Spleen (tissue), 11 donors: ENCODE measurements at regions not wholly inside any gene's neighbourhood (a gene's known extent, or its start where the extent isn't known, plus 50 kb on each side); places are given as distances from the start of the nearest gene placed in this dataset.
A peak's percentile ranks its signal among the peaks of the same experiment; 100 is the strongest.

ENCODE experiments used
- DNase-seq: peaks from one replicate; pipeline ENCODE4 v3.0.0-alpha.2; 2020
- H3K27ac ChIP-seq, 8 donors: fragments of 200-600 bp; sonication (generic) in 7 of 8; 1 replicate in 4 of 8; 2 replicates in 4 of 8; pipeline versions ENCODE4 v1.5.0 to v1.8.0; 2016 to 2021; ENCODE audit warnings: inconsistent platforms in 4 of 8, mild to moderate bottlenecking in 4 of 8, moderate library complexity in 1 of 8
- H3K27me3 ChIP-seq, 7 donors: fragments of 200-600 bp; sonication (generic) in 6 of 7; replicated peaks in 1 of 7; 1 replicate in 4 of 7; 2 replicates in 3 of 7; pipeline versions ENCODE4 v1.5.0 to v1.8.0; 2016 to 2021; ENCODE audit warnings: inconsistent platforms in 3 of 7, mild to moderate bottlenecking in 1 of 7
- H3K36me3 ChIP-seq, 6 donors: fragments of 200-600 bp; sonication (generic) in 5 of 6; 1 replicate in 4 of 6; 2 replicates in 2 of 6; pipeline versions ENCODE4 v1.5.0 to v1.8.0; 2016 to 2021; ENCODE audit warnings: inconsistent platforms in 2 of 6
- H3K4me1 ChIP-seq, 6 donors: fragments of 200-600 bp; sonication (generic) in 5 of 6; 1 replicate in 3 of 6; 2 replicates in 3 of 6; pipeline versions ENCODE4 v1.5.0 to v1.8.0; 2016 to 2021; ENCODE audit warnings: inconsistent platforms in 3 of 6
- H3K4me3 ChIP-seq, 8 donors: fragments of 200-600 bp; sonication (generic) in 7 of 8; 1 replicate in 4 of 8; 2 replicates in 4 of 8; pipeline versions ENCODE4 v1.5.0 to v1.8.0; 2016 to 2021; ENCODE audit warnings: inconsistent platforms in 4 of 8, mild to moderate bottlenecking in 4 of 8, moderate library complexity in 2 of 8
- H3K9me3 ChIP-seq, 8 donors: fragments of 200-600 bp; sonication (generic) in 7 of 8; 1 replicate in 4 of 8; 2 replicates in 4 of 8; pipeline versions ENCODE4 v1.5.0 to v1.8.0; 2016 to 2021; ENCODE audit warnings: inconsistent platforms in 4 of 8
- CTCF ChIP-seq, 11 experiments: fragments of 200-600 bp in 7 of 11; fragments of 450-650 bp in 4 of 11; sonication (generic) in 4 of 11; IDR thresholded peaks in 8 of 11; conservative IDR thresholded peaks in 3 of 11; 1 replicate in 7 of 11; 2 replicates in 4 of 11; pipeline versions ENCODE4 v1.4.0 to v1.8.0; 2016 to 2021; ENCODE audit warnings: antibody characterized with exemption in 11 of 11, inconsistent platforms in 4 of 11, mild to moderate bottlenecking in 1 of 11
- POLR2A ChIP-seq, 3 donors: fragments of 450-650 bp; IDR thresholded peaks; one replicate each; pipeline ENCODE4 v1.5.1; 2017; ENCODE audit warnings: antibody characterized with exemption in 3 of 3, mild to moderate bottlenecking in 1 of 3
- POLR2AphosphoS5 ChIP-seq, 3 donors: sonication (generic); formaldehyde crosslinking; IDR thresholded peaks; one replicate each; pipeline ENCODE4 v1.5.1; 2017; ENCODE audit warnings: antibody characterized with exemption in 3 of 3
- WGBS, 5 donors: extraction: QIAGEN DNeasy Blood & Tissue Kit in 3 of 5; methylation state at CpG; one replicate each; pipeline versions ENCODE4 v1.1.5 to v1.1.7; 2013 to 2018; 5-methylcytosine and 5-hydroxymethylcytosine counted together
- intact Hi-C: fragments of 100-400 bp; cut with DNase I; formaldehyde crosslinking; loops from one replicate; pipeline ENCODE4 v1.15.0; 2023; ENCODE audit warnings: low total_unique reads
- donor health status: healthy with polysubstance abuse.
- donor health status: DM: no; HTN: no; CAD: no; lungs with moderate emphysema.
- donor health status: DM: no; HTN: no; CAD: no.
- donor health status: Bipolar disorder and iron deficiency.
- donor health status: healthy.
- donor health status: DM: no; HTN: no; CAD: no.
- donor health status: DM: yes; HTN: yes; CAD: no.

GRCh38 chr13:29903996-29904395 is 53.6 kb upstream of the UBL3 start:
- no peak overlapping the region for H3K27ac ChIP-seq
- 91 to 99% (median 94%) methylated on average over 4 of the region's 4 CpGs for WGBS, 5 donors
- DNase-seq = no peak
- H3K9me3 ChIP-seq = no peaks in the 10 kb centered on the region
- TF ChIP-seq CTCF (IDR thresholded peaks at IDR 0.05 in 8 of 11, conservative IDR thresholded peaks at IDR 0.05 in 3 of 11) (no peak), POLR2A (IDR thresholded peaks at IDR 0.05) (no peak), POLR2AphosphoS5 (IDR thresholded peaks at IDR 0.05) (no peak)
- H3K4me3 ChIP-seq = no peak overlapping the region
- intact Hi-C loops = no loop called here
- H3K4me1 ChIP-seq = peaks cover 0 to 17% (median 8%) of the 10 kb centered on the region in 6 donors
- H3K36me3 ChIP-seq = no peaks in the 10 kb centered on the region
- H3K27me3 ChIP-seq = no peaks in the 10 kb centered on the region

- TF ChIP-seq POLR2AphosphoS5 (IDR thresholded peaks at IDR 0.05) (no peak), CTCF (IDR thresholded peaks at IDR 0.05 in 8 of 11, conservative IDR thresholded peaks at IDR 0.05 in 3 of 11) (no peak), POLR2A (IDR thresholded peaks at IDR 0.05) (no peak)
- intact Hi-C loops = no loop called here
- 81 to 91% (median 86%) methylated on average over 3 of the region's 3 CpGs for WGBS, 5 donors
These were observed 53.1 kb upstream of the UBL3 start for GRCh38 chr13:29903543-29903942.

GRCh38 chr13:29902632-29903305 is 52.4 kb upstream of the UBL3 start:
- H3K27ac ChIP-seq = peak overlapping the region in 6 of 8 donors; percentile 12 to 63 (median 41)
- no peak for TF ChIP-seq POLR2AphosphoS5 (IDR thresholded peaks at IDR 0.05)
- TF ChIP-seq CTCF (IDR thresholded peaks at IDR 0.05 in 8 of 11, conservative IDR thresholded peaks at IDR 0.05 in 3 of 11) = no peak
- TF ChIP-seq POLR2A (IDR thresholded peaks at IDR 0.05) = no peak
- intact Hi-C loops = no loop called here
- H3K4me1 ChIP-seq = peaks cover 0 to 17% (median 8%) of the 10 kb centered on the region in 6 donors
- H3K27me3 ChIP-seq = no peaks in the 10 kb centered on the region
- H3K4me3 ChIP-seq = peak overlapping the region in 2 of 8 donors; percentile 2 to 52
- no peaks in the 10 kb centered on the region for H3K9me3 ChIP-seq
- no peaks in the 10 kb centered on the region for H3K36me3 ChIP-seq
- 26 to 32% (median 29%) methylated on average over 4 of the region's 4 CpGs for WGBS, 5 donors
- DNase-seq = no peak

More at GRCh38 chr13:29903543-29903942, 53.1 kb upstream of the UBL3 start:
- Histone ChIP-seq H3K27ac (no peak overlapping the region), H3K4me3 (no peak overlapping the region), H3K4me1 (peaks cover 0 to 17% (median 8%) of the 10 kb centered on the region in 6 donors), H3K27me3 (no peaks in the 10 kb centered on the region), H3K36me3 (no peaks in the 10 kb centered on the region), H3K9me3 (no peaks in the 10 kb centered on the region)
- DNase-seq = no peak

GRCh38 chr13:29901710-29902631 is 51.6 kb upstream of the UBL3 start:
- TF ChIP-seq POLR2AphosphoS5 (IDR thresholded peaks at IDR 0.05) (peak in 1 of 3 donors; percentile 40), POLR2A (IDR thresholded peaks at IDR 0.05) (no peak)
- intact Hi-C loops = no loop called here

More at GRCh38 chr13:29901710-29902631, 51.6 kb upstream of the UBL3 start:
- Histone ChIP-seq H3K27ac (peak overlapping the region in 6 of 8 donors; percentile 12 to 63 (median 41)), H3K4me3 (peak overlapping the region in 2 of 8 donors; percentile 2 to 52), H3K36me3 (no peaks in the 10 kb centered on the region), H3K27me3 (no peaks in the 10 kb centered on the region), H3K9me3 (no peaks in the 10 kb centered on the region), H3K4me1 (peaks cover 0 to 17% (median 8%) of the 10 kb centered on the region in 6 donors)
- WGBS, 5 donors = 40 to 51% (median 48%) methylated on average over 11 of the region's 11 CpGs
- no peak for DNase-seq
